ENCODE measurements at regions not wholly inside any gene's neighbourhood (a gene's known extent, or its start where the extent isn't known, plus 50 kb on each side); places are given as distances from the start of the nearest gene placed in this dataset.

DNA sequence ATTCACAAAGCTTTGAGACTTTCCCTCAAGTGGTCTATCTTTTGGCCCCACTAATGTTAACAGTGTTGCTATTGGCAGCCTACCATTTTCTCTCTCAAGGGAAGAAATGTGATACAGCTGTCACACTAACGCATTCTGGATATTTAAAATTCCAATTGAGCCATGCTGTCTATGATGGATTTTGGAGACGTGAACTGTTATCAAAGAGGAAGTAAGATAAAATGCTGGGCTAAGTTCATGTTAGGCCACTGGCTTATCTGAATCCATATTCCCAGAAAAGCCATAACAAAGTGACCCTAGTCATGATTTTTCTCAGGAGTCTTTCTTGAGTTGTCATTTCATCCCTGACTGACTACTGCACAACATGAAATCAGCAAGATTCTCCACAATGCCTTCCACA lies 200.2 kb downstream of the PHLDA1 start:
- H3K9me3 ChIP-seq (ENCODE audit: control insufficient read depth, insufficient read depth, low read depth, low read length), result no peaks in the 10 kb centered on the region
- POLR2A ChIA-PET, result no interaction called here
- H3K36me3 ChIP-seq (ENCODE audit: control insufficient read depth in 2 of 2, insufficient read depth in 1 of 2, low read length in 2 of 2), result no peaks in the 10 kb centered on the region
- H3K4me1 ChIP-seq (ENCODE audit: control insufficient read depth, insufficient read depth, low read length), result no peaks in the 10 kb centered on the region
- H3K4me3 ChIP-seq (ENCODE audit: low read depth, low read length), result no peak overlapping the region
- TF ChIP-seq, protein P1, sequence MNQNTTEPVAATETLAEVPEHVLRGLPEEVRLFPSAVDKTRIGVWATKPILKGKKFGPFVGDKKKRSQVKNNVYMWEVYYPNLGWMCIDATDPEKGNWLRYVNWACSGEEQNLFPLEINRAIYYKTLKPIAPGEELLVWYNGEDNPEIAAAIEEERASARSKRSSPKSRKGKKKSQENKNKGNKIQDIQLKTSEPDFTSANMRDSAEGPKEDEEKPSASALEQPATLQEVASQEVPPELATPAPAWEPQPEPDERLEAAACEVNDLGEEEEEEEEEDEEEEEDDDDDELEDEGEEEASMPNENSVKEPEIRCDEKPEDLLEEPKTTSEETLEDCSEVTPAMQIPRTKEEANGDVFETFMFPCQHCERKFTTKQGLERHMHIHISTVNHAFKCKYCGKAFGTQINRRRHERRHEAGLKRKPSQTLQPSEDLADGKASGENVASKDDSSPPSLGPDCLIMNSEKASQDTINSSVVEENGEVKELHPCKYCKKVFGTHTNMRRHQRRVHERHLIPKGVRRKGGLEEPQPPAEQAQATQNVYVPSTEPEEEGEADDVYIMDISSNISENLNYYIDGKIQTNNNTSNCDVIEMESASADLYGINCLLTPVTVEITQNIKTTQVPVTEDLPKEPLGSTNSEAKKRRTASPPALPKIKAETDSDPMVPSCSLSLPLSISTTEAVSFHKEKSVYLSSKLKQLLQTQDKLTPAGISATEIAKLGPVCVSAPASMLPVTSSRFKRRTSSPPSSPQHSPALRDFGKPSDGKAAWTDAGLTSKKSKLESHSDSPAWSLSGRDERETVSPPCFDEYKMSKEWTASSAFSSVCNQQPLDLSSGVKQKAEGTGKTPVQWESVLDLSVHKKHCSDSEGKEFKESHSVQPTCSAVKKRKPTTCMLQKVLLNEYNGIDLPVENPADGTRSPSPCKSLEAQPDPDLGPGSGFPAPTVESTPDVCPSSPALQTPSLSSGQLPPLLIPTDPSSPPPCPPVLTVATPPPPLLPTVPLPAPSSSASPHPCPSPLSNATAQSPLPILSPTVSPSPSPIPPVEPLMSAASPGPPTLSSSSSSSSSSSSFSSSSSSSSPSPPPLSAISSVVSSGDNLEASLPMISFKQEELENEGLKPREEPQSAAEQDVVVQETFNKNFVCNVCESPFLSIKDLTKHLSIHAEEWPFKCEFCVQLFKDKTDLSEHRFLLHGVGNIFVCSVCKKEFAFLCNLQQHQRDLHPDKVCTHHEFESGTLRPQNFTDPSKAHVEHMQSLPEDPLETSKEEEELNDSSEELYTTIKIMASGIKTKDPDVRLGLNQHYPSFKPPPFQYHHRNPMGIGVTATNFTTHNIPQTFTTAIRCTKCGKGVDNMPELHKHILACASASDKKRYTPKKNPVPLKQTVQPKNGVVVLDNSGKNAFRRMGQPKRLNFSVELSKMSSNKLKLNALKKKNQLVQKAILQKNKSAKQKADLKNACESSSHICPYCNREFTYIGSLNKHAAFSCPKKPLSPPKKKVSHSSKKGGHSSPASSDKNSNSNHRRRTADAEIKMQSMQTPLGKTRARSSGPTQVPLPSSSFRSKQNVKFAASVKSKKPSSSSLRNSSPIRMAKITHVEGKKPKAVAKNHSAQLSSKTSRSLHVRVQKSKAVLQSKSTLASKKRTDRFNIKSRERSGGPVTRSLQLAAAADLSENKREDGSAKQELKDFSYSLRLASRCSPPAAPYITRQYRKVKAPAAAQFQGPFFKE (tag by site-specific recombination; IDR thresholded peaks at IDR 0.05; ENCODE audit: borderline replicate concordance), result no peak
- peak; percentile 57 for TF ChIP-seq SETDB1 (IDR thresholded peaks at IDR 0.05; ENCODE audit: insufficient read length, low read length)
- CTCF ChIA-PET, result interaction anchor here (0.6 to 0.7 kb wide), 2 partner anchors 81 to 205 kb away, joined by 3 to 5 read pairs; no protein-coding TSS in a partner anchor
- no peak overlapping the region for H3K27ac ChIP-seq (ENCODE audit: extremely low read depth, low read depth, low read length)

DNA sequence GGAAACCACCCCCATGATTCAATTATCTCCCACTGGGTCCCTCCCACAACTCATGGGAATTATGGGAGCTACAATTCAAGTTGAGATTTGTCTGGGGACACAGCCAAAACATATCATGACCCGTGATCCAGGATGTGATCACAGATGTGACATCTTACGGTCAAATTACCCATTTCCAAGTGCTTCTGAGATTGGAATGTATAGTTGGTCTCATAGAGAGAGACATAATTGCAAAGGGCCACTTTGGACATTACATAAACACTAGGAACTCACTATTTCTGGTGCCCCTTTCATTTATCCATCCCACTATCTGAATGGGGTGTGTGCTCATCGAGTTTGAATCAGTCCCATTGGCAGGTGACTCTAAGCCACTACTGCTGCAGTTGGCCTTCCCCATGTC lies 204.5 kb downstream of the PHLDA1 start:
- Histone ChIP-seq H3K27ac (ENCODE audit: extremely low read depth, low read depth, low read length) (no peak overlapping the region), H3K9me3 (ENCODE audit: control insufficient read depth, insufficient read depth, low read depth, low read length) (no peaks in the 10 kb centered on the region), H3K4me3 (ENCODE audit: low read depth, low read length) (no peak overlapping the region), H3K4me1 (ENCODE audit: control insufficient read depth, insufficient read depth, low read length) (peaks cover 12% of the 10 kb centered on the region; the same call in 1 of the 2 replicates), H3K36me3 (ENCODE audit: control insufficient read depth in 2 of 2, insufficient read depth in 1 of 2, low read length in 2 of 2) (no peaks in the 10 kb centered on the region)
- ChIA-PET CTCF (no interaction called here), POLR2A (interaction anchor here (0.6 kb wide), 1 partner anchor 67 kb away, joined by 10 read pairs; no protein-coding TSS in a partner anchor)
- TF ChIP-seq HOXA7 (CRISPR knock-in tag; IDR thresholded peaks at IDR 0.05; ENCODE audit: borderline replicate concordance), result no peak
- no peak for TF ChIP-seq ZNF302 (tag by site-specific recombination; IDR thresholded peaks at IDR 0.05; ENCODE audit: low read depth)
- TF ChIP-seq ZBTB20 (tag by site-specific recombination; IDR thresholded peaks at IDR 0.05), result no peak
- no peak for TF ChIP-seq ZNF664 (tag by site-specific recombination; IDR thresholded peaks at IDR 0.05)
- TF ChIP-seq, protein P2, sequence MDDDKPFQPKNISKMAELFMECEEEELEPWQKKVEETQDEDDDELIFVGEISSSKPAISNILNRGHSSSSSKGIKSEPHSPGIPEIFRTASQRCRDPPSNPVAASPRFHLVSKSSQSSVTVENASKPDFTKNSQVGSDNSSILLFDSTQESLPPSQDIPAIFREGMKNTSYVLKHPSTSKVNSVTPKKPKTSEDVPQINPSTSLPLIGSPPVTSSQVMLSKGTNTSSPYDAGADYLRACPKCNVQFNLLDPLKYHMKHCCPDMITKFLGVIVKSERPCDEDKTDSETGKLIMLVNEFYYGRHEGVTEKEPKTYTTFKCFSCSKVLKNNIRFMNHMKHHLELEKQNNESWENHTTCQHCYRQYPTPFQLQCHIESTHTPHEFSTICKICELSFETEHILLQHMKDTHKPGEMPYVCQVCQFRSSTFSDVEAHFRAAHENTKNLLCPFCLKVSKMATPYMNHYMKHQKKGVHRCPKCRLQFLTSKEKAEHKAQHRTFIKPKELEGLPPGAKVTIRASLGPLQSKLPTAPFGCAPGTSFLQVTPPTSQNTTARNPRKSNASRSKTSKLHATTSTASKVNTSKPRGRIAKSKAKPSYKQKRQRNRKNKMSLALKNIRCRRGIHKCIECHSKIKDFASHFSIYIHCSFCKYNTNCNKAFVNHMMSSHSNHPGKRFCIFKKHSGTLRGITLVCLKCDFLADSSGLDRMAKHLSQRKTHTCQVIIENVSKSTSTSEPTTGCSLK (tag by site-specific recombination; IDR thresholded peaks at IDR 0.05), result no peak
- no peak for TF ChIP-seq ZBTB17 (tag by site-specific recombination; IDR thresholded peaks at IDR 0.05)
- TF ChIP-seq GLI4 (tag by site-specific recombination; IDR thresholded peaks at IDR 0.05), result no peak
- TF ChIP-seq ZNF24 (tag by site-specific recombination; IDR thresholded peaks at IDR 0.05), result no peak
- no peak for TF ChIP-seq ZNF624 (tag by site-specific recombination; IDR thresholded peaks at IDR 0.05)
- no peak for TF ChIP-seq ZNF654 (tag by site-specific recombination; IDR thresholded peaks at IDR 0.05; ENCODE audit: low read depth)
- no peak for TF ChIP-seq SP2 (tag by site-specific recombination; IDR thresholded peaks at IDR 0.05)
- TF ChIP-seq ZNF16 (tag by site-specific recombination; IDR thresholded peaks at IDR 0.05; ENCODE audit: low read depth), result no peak
- no peak for TF ChIP-seq ZNF658 (tag by site-specific recombination; IDR thresholded peaks at IDR 0.05)
- no peak for TF ChIP-seq ZBTB8A (tag by site-specific recombination; IDR thresholded peaks at IDR 0.05)
- TF ChIP-seq ZNF239 (tag by site-specific recombination; IDR thresholded peaks at IDR 0.05), result no peak
- TF ChIP-seq, protein P3, sequence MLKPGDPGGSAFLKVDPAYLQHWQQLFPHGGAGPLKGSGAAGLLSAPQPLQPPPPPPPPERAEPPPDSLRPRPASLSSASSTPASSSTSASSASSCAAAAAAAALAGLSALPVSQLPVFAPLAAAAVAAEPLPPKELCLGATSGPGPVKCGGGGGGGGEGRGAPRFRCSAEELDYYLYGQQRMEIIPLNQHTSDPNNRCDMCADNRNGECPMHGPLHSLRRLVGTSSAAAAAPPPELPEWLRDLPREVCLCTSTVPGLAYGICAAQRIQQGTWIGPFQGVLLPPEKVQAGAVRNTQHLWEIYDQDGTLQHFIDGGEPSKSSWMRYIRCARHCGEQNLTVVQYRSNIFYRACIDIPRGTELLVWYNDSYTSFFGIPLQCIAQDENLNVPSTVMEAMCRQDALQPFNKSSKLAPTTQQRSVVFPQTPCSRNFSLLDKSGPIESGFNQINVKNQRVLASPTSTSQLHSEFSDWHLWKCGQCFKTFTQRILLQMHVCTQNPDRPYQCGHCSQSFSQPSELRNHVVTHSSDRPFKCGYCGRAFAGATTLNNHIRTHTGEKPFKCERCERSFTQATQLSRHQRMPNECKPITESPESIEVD (tag by site-specific recombination; IDR thresholded peaks at IDR 0.05), result no peak
